ENCODE measurements at regions not wholly inside any gene's neighbourhood (a gene's known extent, or its start where the extent isn't known, plus 50 kb on each side); places are given as distances from the start of the nearest gene placed in this dataset.

GRCh38 chr18:40356168-40356567 is 1598.9 kb upstream of the PIK3C3 start:
- no peak for TF ChIP-seq CTCF (conservative IDR thresholded peaks at IDR 0.05; ENCODE audit: low read depth, low read length)
- no peak for DNase-seq (ENCODE audit: low read depth)
- no peak overlapping the region for H3K4me3 ChIP-seq (ENCODE audit: low read depth, low read length)

GRCh38 chr18:40355726-40356125 is 1599.3 kb upstream of the PIK3C3 start:
- no peak overlapping the region for H3K4me3 ChIP-seq (ENCODE audit: low read depth, low read length)
- DNase-seq (ENCODE audit: low read depth): peak; percentile 24
- no peak for TF ChIP-seq CTCF (conservative IDR thresholded peaks at IDR 0.05; ENCODE audit: low read depth, low read length)

GRCh38 chr18:40348196-40348595 is 1606.8 kb upstream of the PIK3C3 start:
- DNase-seq (ENCODE audit: low read depth): no peak
- no peak for TF ChIP-seq CTCF (conservative IDR thresholded peaks at IDR 0.05; ENCODE audit: low read depth, low read length)
- H3K4me3 ChIP-seq (ENCODE audit: low read depth, low read length): no peak overlapping the region

GRCh38 chr18:40347261-40347660 is 1607.8 kb upstream of the PIK3C3 start:
- TF ChIP-seq CTCF (conservative IDR thresholded peaks at IDR 0.05; ENCODE audit: low read depth, low read length): no peak
- H3K4me3 ChIP-seq (ENCODE audit: low read depth, low read length): no peak overlapping the region
- no peak for DNase-seq (ENCODE audit: low read depth)

GRCh38 chr18:40346146-40346545 is 1608.9 kb upstream of the PIK3C3 start:
- no peak for DNase-seq (ENCODE audit: low read depth)
- no peak overlapping the region for H3K4me3 ChIP-seq (ENCODE audit: low read depth, low read length)
- no peak for TF ChIP-seq CTCF (conservative IDR thresholded peaks at IDR 0.05; ENCODE audit: low read depth, low read length)

GRCh38 chr18:40341701-40342100 is 1613.3 kb upstream of the PIK3C3 start:
- DNase-seq (ENCODE audit: low read depth): no peak
- no peak overlapping the region for H3K4me3 ChIP-seq (ENCODE audit: low read depth, low read length)
- TF ChIP-seq CTCF (conservative IDR thresholded peaks at IDR 0.05; ENCODE audit: low read depth, low read length): no peak

- no peak for TF ChIP-seq CTCF (conservative IDR thresholded peaks at IDR 0.05; ENCODE audit: low read depth, low read length)
- no peak for DNase-seq (ENCODE audit: low read depth)
- no peak overlapping the region for H3K4me3 ChIP-seq (ENCODE audit: low read depth, low read length)
These were observed 1616.8 kb upstream of the PIK3C3 start for GRCh38 chr18:40338284-40338683.
